H1 (cell line): ENCODE measurements at regions not wholly inside any gene's neighbourhood (a gene's known extent, or its start where the extent isn't known, plus 50 kb on each side); places are given as distances from the start of the nearest gene placed in this dataset.

Source experiments
- CTCF ChIA-PET: fragments of 300-600 bp; sonication (Branson Sonifier 250); formaldehyde crosslinking; loops from one replicate; lab custom pipeline; 2021; ENCODE audit not compliant: partially characterized antibody; lab: Charles Lee
- POLR2A ChIA-PET: fragments of 300-600 bp; sonication (Branson Sonifier 250); formaldehyde crosslinking; loops from one replicate; lab custom pipeline; 2021; ENCODE audit warnings: inconsistent platforms; ENCODE audit not compliant: partially characterized antibody; lab: Charles Lee
- DNase-seq, 2 experiments: peaks; one replicate each; pipeline versions ENCODE4 v3.0.0 to v3.0.0-alpha.2; 2010 to 2022; ENCODE audit warnings: low spot score in 2 of 2, low read depth in 1 of 2, mixed read lengths in 1 of 2
- FAIRE-seq: peaks from 2 replicates; lab custom pipeline; 2011; peaks lifted over from hg19 to GRCh38; lab: Jason Lieb, UNC
- H2AFZ ChIP-seq: 2 replicates; pipeline ENCODE4 v1.8.1; 2012; ENCODE audit warnings: low read length, inconsistent platforms
- H2AK5ac ChIP-seq: 2 replicates; pipeline ENCODE4 v1.6.1; 2013; ENCODE audit warnings: low read depth, low read length
- H2BK120ac ChIP-seq: replicated peaks from 2 replicates; pipeline ENCODE3; 2013; ENCODE audit warnings: low read depth, low read length, inconsistent platforms
- H2BK12ac ChIP-seq: 2 replicates; pipeline ENCODE4 v1.6.1; 2013; ENCODE audit warnings: low read depth, low read length
- H2BK15ac ChIP-seq: 2 replicates; pipeline ENCODE4 v1.6.1; 2013; ENCODE audit warnings: low read length
- H2BK20ac ChIP-seq: 2 replicates; pipeline ENCODE4 v1.6.1; 2013; ENCODE audit warnings: low read length
- H2BK5ac ChIP-seq: 2 replicates; pipeline ENCODE4 v1.6.1; 2013; ENCODE audit warnings: low read depth, low read length
- H3K14ac ChIP-seq: 2 replicates; pipeline ENCODE4 v1.6.1; 2013; ENCODE audit warnings: inconsistent platforms; ENCODE audit not compliant: insufficient read length
- H3K18ac ChIP-seq: 2 replicates; pipeline ENCODE4 v1.6.1; 2013; ENCODE audit warnings: low read length; ENCODE audit errors: extremely low read depth
- H3K23ac ChIP-seq: 2 replicates; pipeline ENCODE4 v1.6.1; 2013; ENCODE audit warnings: inconsistent platforms; ENCODE audit not compliant: insufficient read length
- H3K23me2 ChIP-seq: 2 replicates; pipeline ENCODE4 v1.6.1; 2013; ENCODE audit warnings: low read depth, low read length
- H3K27ac ChIP-seq: 2 replicates; pipeline ENCODE4 v1.6.1; 2011; ENCODE audit warnings: low read depth, low read length, inconsistent platforms
- H3K27me3 ChIP-seq, 4 experiments: replicated peaks in 1 of 4; 1 replicate in 1 of 4; 2 replicates in 3 of 4; pipeline versions ENCODE4 v1.6.1 to v1.8.1; 2011 to 2013; ENCODE audit warnings: low read length in 3 of 4, mild to moderate bottlenecking in 3 of 4, inconsistent platforms in 2 of 4, mixed read lengths in 2 of 4, moderate library complexity in 1 of 4; ENCODE audit not compliant: control insufficient read depth in 3 of 4, insufficient read depth in 3 of 4; ENCODE audit errors: extremely low read depth in 1 of 4
- H3K36me3 ChIP-seq, 4 experiments: 2 replicates each; pipeline versions ENCODE4 v1.6.1 to v1.8.1; 2011 to 2013; ENCODE audit warnings: mild to moderate bottlenecking in 4 of 4, low read length in 3 of 4, moderate library complexity in 2 of 4, control low read depth in 1 of 4, inconsistent platforms in 1 of 4; ENCODE audit not compliant: insufficient read depth in 4 of 4, control insufficient read depth in 2 of 4
- H3K4ac ChIP-seq: replicated peaks from 2 replicates; pipeline ENCODE3; 2013; ENCODE audit warnings: low read length, low read depth, mixed read lengths, inconsistent platforms; ENCODE audit not compliant: insufficient read length
- H3K4me1 ChIP-seq, 4 experiments: replicated peaks in 1 of 4; 1 replicate in 1 of 4; 2 replicates in 3 of 4; pipeline versions ENCODE4 v1.6.1 to v1.8.1; 2011 to 2013; ENCODE audit warnings: low read length in 3 of 4, inconsistent platforms in 2 of 4, mixed read lengths in 1 of 4; ENCODE audit not compliant: insufficient read depth in 4 of 4, control insufficient read depth in 3 of 4
- H3K4me2 ChIP-seq, 2 experiments: 2 replicates each; pipeline versions ENCODE4 v1.6.1 to v1.8.1; 2011 to 2013; ENCODE audit warnings: low read depth in 2 of 2, low read length in 2 of 2, control low read depth in 1 of 2, inconsistent platforms in 1 of 2, mild to moderate bottlenecking in 1 of 2; ENCODE audit not compliant: insufficient read depth in 1 of 2
- H3K4me3 ChIP-seq, 4 experiments: fragments of 200-600, 300-600 bp in 1 of 4; sonication (generic), shearing (Covaris generic), sonication (Bioruptor Twin) in 1 of 4; 2 replicates each; pipeline versions ENCODE4 v1.5.1 to v1.8.1; 2011 to 2016; ENCODE audit warnings: low read length in 4 of 4, low read depth in 3 of 4, control low read depth in 2 of 4, inconsistent platforms in 2 of 4, mild to moderate bottlenecking in 2 of 4, mixed read lengths in 1 of 4, moderate library complexity in 1 of 4; ENCODE audit not compliant: insufficient read depth in 2 of 4; ENCODE audit errors: extremely low read depth in 1 of 4
- H3K56ac ChIP-seq: replicated peaks from 2 replicates; pipeline ENCODE3; 2013; ENCODE audit warnings: low read depth, mild to moderate bottlenecking, mixed read lengths, low read length, inconsistent platforms; ENCODE audit not compliant: insufficient read length
- H3K79me1 ChIP-seq: 2 replicates; pipeline ENCODE4 v1.6.1; 2013; ENCODE audit warnings: low read depth, low read length, control low read depth
- H3K79me2 ChIP-seq, 2 experiments: 2 replicates each; pipeline versions ENCODE4 v1.6.1 to v1.8.1; 2012 to 2013; ENCODE audit warnings: low read length in 2 of 2, mild to moderate bottlenecking in 2 of 2, inconsistent platforms in 1 of 2; ENCODE audit not compliant: insufficient read depth in 2 of 2, control insufficient read depth in 1 of 2
- H3K9ac ChIP-seq, 4 experiments: replicated peaks in 1 of 4; 1 replicate in 1 of 4; 2 replicates in 3 of 4; pipeline versions ENCODE4 v1.6.1 to v1.8.1; 2011 to 2013; ENCODE audit warnings: low read depth in 3 of 4, low read length in 3 of 4, control low read depth in 2 of 4, mild to moderate bottlenecking in 2 of 4, moderate library complexity in 2 of 4, inconsistent platforms in 1 of 4; ENCODE audit errors: extremely low read depth in 1 of 4
- H3K9me3 ChIP-seq, 2 experiments: 2 replicates each; pipeline versions ENCODE4 v1.6.1 to v1.8.1; 2012 to 2013; ENCODE audit warnings: mild to moderate bottlenecking in 2 of 2, moderate library complexity in 2 of 2, control low read depth in 1 of 2, inconsistent platforms in 1 of 2, low read depth in 1 of 2, low read length in 1 of 2, mixed read lengths in 1 of 2; ENCODE audit not compliant: insufficient read depth in 2 of 2
- H4K20me1 ChIP-seq, 2 experiments: replicated peaks in 1 of 2; 2 replicates each; pipeline versions ENCODE3 to v1.8.1; 2011 to 2013; ENCODE audit warnings: inconsistent platforms in 2 of 2, low read length in 2 of 2, mild to moderate bottlenecking in 1 of 2; ENCODE audit not compliant: insufficient read depth in 2 of 2, control insufficient read depth in 1 of 2
- H4K5ac ChIP-seq: 2 replicates; pipeline ENCODE4 v1.6.1; 2013; ENCODE audit warnings: low read length, low read depth, mixed read lengths, inconsistent platforms; ENCODE audit not compliant: insufficient read length
- H4K8ac ChIP-seq: 2 replicates; pipeline ENCODE4 v1.8.0; 2013; ENCODE audit warnings: mild to moderate bottlenecking, moderate library complexity, low read length, inconsistent platforms; ENCODE audit not compliant: insufficient read depth; ENCODE audit errors: extremely low read depth
- H4K91ac ChIP-seq: replicated peaks from 2 replicates; pipeline ENCODE3; 2013; ENCODE audit warnings: low read length, mixed read lengths, inconsistent platforms; ENCODE audit not compliant: insufficient read length
- CTCF ChIP-seq, 3 experiments: IDR thresholded peaks; 1 replicate in 2 of 3; 2 replicates in 1 of 3; pipeline versions ENCODE4 v1.5.1 to v1.6.1; 2011; ENCODE audit warnings: low read length in 3 of 3, mild to moderate bottlenecking in 3 of 3, inconsistent platforms in 2 of 3, low read depth in 1 of 3, moderate library complexity in 1 of 3; ENCODE audit not compliant: insufficient read depth in 1 of 3; ENCODE audit errors: control extremely low read depth in 1 of 3
- HDAC2 ChIP-seq, 2 experiments: fragments of 300-600 bp in 1 of 2; sonication (generic) in 1 of 2; IDR thresholded peaks; 2 replicates each; pipeline ENCODE4 v1.6.1; 2011 to 2012; ENCODE audit warnings: low read depth in 2 of 2, low read length in 2 of 2, mild to moderate bottlenecking in 2 of 2, moderate library complexity in 2 of 2, borderline replicate concordance in 1 of 2, inconsistent platforms in 1 of 2
- JUND ChIP-seq: IDR thresholded peaks from 2 replicates; pipeline ENCODE4 v1.6.1; 2011; ENCODE audit warnings: mild to moderate bottlenecking, improper control_type of control experiment, low read length
- NANOG ChIP-seq: IDR thresholded peaks from 2 replicates; pipeline ENCODE4 v1.6.1; 2011; ENCODE audit warnings: low read length, low read depth, mild to moderate bottlenecking, inconsistent platforms; ENCODE audit not compliant: insufficient read depth, poor library complexity, severe bottlenecking
- WGBS, 2 experiments: shearing (Covaris generic) in 1 of 2; methylation state at CpG; one replicate each; pipeline versions ENCODE4 v1.1.6 to v1.1.7; 2013 to 2015; ENCODE audit warnings: low lambda C conversion rate in 2 of 2, mixed read lengths in 2 of 2, inconsistent platforms in 1 of 2, low coverage in 1 of 2, missing lambda C conversion rate in 1 of 2; ENCODE audit not compliant: insufficient replicate concordance in 2 of 2, insufficient coverage in 1 of 2, insufficient read length in 1 of 2; ENCODE audit errors: extremely low coverage in 1 of 2, missing lambda C conversion rate in 1 of 2; 5-methylcytosine and 5-hydroxymethylcytosine counted together

DNA sequence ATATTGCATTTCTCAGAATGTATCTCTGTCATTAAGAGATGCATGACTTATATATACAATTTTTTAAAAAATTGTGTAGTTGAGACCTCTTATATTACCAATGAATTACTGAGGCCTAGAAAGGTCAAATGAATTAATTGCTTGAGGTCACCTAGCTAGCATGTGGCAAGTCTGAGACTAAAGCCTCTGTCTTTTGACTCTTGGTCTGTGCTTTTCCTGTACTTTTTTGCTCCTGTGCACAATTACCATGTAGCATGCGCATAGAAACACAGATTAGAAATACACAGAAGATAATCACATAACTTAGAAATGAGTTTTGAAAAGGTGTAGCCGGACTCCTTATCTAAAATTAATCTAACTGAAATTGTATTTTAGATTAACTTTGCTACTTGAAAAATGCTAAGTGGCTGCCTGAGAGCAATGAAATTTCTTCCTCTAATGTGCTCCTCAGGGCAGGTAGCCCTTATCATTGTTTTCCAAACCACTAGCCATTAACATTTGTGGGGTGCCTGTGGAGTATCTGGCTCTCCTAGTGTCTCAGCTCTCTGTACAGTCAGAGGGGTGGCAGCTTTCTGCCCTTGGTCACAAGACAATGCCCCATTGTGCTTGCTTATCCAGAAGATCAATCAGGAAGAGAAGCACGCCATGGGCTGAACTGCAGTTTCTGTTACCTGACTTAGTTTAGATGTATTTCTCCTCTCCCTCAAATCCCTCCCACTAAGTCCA, 119.6 kb downstream of the RFC3 start:
- no peaks in the 10 kb centered on the region for H3K79me1 ChIP-seq
- no peak overlapping the region for H3K14ac ChIP-seq
- H2AFZ ChIP-seq: no peak overlapping the region
- FAIRE-seq (no peak), DNase-seq (peak in 1 of 2 experiments; percentile 23)
- H2BK20ac ChIP-seq: no peak overlapping the region
- H3K36me3 ChIP-seq: peaks cover 0 to 5% (median 1%) of the 10 kb centered on the region in 4 experiments; a peak in 2 of 8 replicates
- H4K5ac ChIP-seq: no peak overlapping the region
- no peak overlapping the region for H2BK5ac ChIP-seq
- no peak overlapping the region for H3K18ac ChIP-seq
- no peak overlapping the region for H3K4me3 ChIP-seq
- peak overlapping the region; percentile 29 to 43 for H3K4me2 ChIP-seq
- no peaks in the 10 kb centered on the region for H4K20me1 ChIP-seq
- no peak overlapping the region for H2BK120ac ChIP-seq
- no peak overlapping the region for H4K91ac ChIP-seq
- ChIA-PET CTCF (no interaction called here), POLR2A (no interaction called here)
- H3K23ac ChIP-seq: no peak overlapping the region
- no peak overlapping the region for H3K9ac ChIP-seq
- H3K9me3 ChIP-seq: peaks cover 3 to 5% of the 10 kb centered on the region in 2 experiments; a peak in 2 of 4 replicates
- peaks cover 4 to 15% (median 10%) of the 10 kb centered on the region in 4 experiments for H3K4me1 ChIP-seq
- H4K8ac ChIP-seq: no peak overlapping the region
- 60% methylated on average over 3 of the region's 3 CpGs; no CpG with 5 or more reads in 1 of the 2 experiments for WGBS, 2 experiments
- H2BK15ac ChIP-seq: no peak overlapping the region
- no peak for TF ChIP-seq JUND
- TF ChIP-seq CTCF (IDR thresholded peaks at IDR 0.05; ENCODE audit: control extremely low read depth in 1 of 3, insufficient read depth in 1 of 3, low read depth in 1 of 3, low read length in 3 of 3): no peak
- peak; percentile 66 for TF ChIP-seq NANOG
- peak in 1 of 2 experiments; percentile 89; a peak in 1 of 4 replicates for TF ChIP-seq HDAC2 (IDR thresholded peaks at IDR 0.05; ENCODE audit: borderline replicate concordance in 1 of 2, low read depth in 2 of 2, low read length in 2 of 2)
- H3K27me3 ChIP-seq: no peaks in the 10 kb centered on the region
- H3K79me2 ChIP-seq: no peaks in the 10 kb centered on the region
- no peak overlapping the region for H2AK5ac ChIP-seq
- H2BK12ac ChIP-seq: no peak overlapping the region
- H3K23me2 ChIP-seq: no peaks in the 10 kb centered on the region
- H3K4ac ChIP-seq: no peak overlapping the region
- H3K27ac ChIP-seq: no peak overlapping the region
- H3K56ac ChIP-seq: no peak overlapping the region
